Thyroid gland (tissue), 4 donors: ENCODE measurements at regions not wholly inside any gene's neighbourhood (a gene's known extent, or its start where the extent isn't known, plus 50 kb on each side); places are given as distances from the start of the nearest gene placed in this dataset.

Experiments
- DNase-seq, 2 donors: peaks; one replicate each; pipeline ENCODE4 v3.0.0-alpha.2; 2019
- H3K27ac ChIP-seq, 3 donors: fragments of 200-600 bp; sonication (generic); 1 replicate in 2 of 3; 2 replicates in 1 of 3; pipeline ENCODE4 v1.5.1; 2016 to 2019; ENCODE audit warnings: mild to moderate bottlenecking in 1 of 3, moderate library complexity in 1 of 3
- H3K27me3 ChIP-seq: fragments of 200-600 bp; sonication (generic); one replicate; pipeline ENCODE4 v1.5.1; 2019
- H3K36me3 ChIP-seq, 2 donors: fragments of 200-600 bp; sonication (generic); one replicate each; pipeline ENCODE4 v1.5.1; 2016 to 2019
- H3K4me1 ChIP-seq, 2 donors: fragments of 200-600 bp; sonication (generic); one replicate each; pipeline ENCODE4 v1.5.1; 2017 to 2019
- H3K4me3 ChIP-seq, 3 donors: fragments of 200-600 bp; sonication (generic); replicated peaks in 1 of 3; 1 replicate in 2 of 3; 2 replicates in 1 of 3; pipeline ENCODE4 v1.5.1; 2016; ENCODE audit warnings: mild to moderate bottlenecking in 1 of 3
- H3K9me3 ChIP-seq: fragments of 200-600 bp; sonication (generic); one replicate; pipeline ENCODE4 v1.5.1; 2017
- CTCF ChIP-seq, 6 experiments: fragments of 200-600 bp in 3 of 6; fragments of 450-650 bp in 3 of 6; sonication (generic) in 3 of 6; IDR thresholded peaks; one replicate each; pipeline ENCODE4 v1.5.1; 2016 to 2019; ENCODE audit warnings: antibody characterized with exemption in 6 of 6, mild to moderate bottlenecking in 2 of 6, inconsistent platforms in 1 of 6, moderate library complexity in 1 of 6
- POLR2A ChIP-seq, 2 donors: fragments of 450-650 bp; IDR thresholded peaks; one replicate each; pipeline ENCODE4 v1.6.1; 2017; ENCODE audit warnings: antibody characterized with exemption in 2 of 2, mild to moderate bottlenecking in 2 of 2, moderate library complexity in 1 of 2
- WGBS, 2 donors: methylation state at CpG; one replicate each; pipeline ENCODE4 v1.1.5; 2017; 5-methylcytosine and 5-hydroxymethylcytosine counted together
- intact Hi-C: fragments of 100-400 bp; cut with DNase I; formaldehyde crosslinking; loops from one replicate; pipeline ENCODE4 v1.15.1; 2023

GRCh38 chr1:38744452-38745350 lies 114.9 kb downstream of the RRAGC start:
- Histone ChIP-seq H3K27me3 (no peaks in the 10 kb centered on the region), H3K4me3 (no peak overlapping the region), H3K27ac (no peak overlapping the region), H3K4me1 (no peaks in the 10 kb centered on the region), H3K9me3 (no peaks in the 10 kb centered on the region), H3K36me3 (no peaks in the 10 kb centered on the region)
- 83 to 86% methylated on average over 10 of the region's 10 CpGs for WGBS, 2 donors
- DNase-seq: no peak
- intact Hi-C loops: no loop called here
- TF ChIP-seq POLR2A (IDR thresholded peaks at IDR 0.05): no peak

GRCh38 chr1:38743184-38743583 lies 116.4 kb downstream of the RRAGC start:
- H3K27ac ChIP-seq: no peak overlapping the region
- 98% methylated on average over 1 of the region's 1 CpG for WGBS, 2 donors

GRCh38 chr1:38741341-38741740 lies 118.2 kb downstream of the RRAGC start:
- Histone ChIP-seq H3K27me3 (no peaks in the 10 kb centered on the region), H3K36me3 (no peaks in the 10 kb centered on the region), H3K4me3 (no peak overlapping the region), H3K27ac (no peak overlapping the region), H3K4me1 (no peaks in the 10 kb centered on the region), H3K9me3 (no peaks in the 10 kb centered on the region)
- no peak for DNase-seq
- WGBS, 2 donors: 82 to 83% methylated on average over 9 of the region's 9 CpGs
- intact Hi-C loops: no loop called here
- TF ChIP-seq CTCF (IDR thresholded peaks at IDR 0.05) (no peak), POLR2A (IDR thresholded peaks at IDR 0.05) (no peak)

More at GRCh38 chr1:38743184-38743583, 116.4 kb downstream of the RRAGC start:
- Histone ChIP-seq H3K27me3 (no peaks in the 10 kb centered on the region), H3K4me1 (no peaks in the 10 kb centered on the region), H3K36me3 (no peaks in the 10 kb centered on the region), H3K9me3 (no peaks in the 10 kb centered on the region), H3K4me3 (no peak overlapping the region)
- intact Hi-C loops: no loop called here
- DNase-seq: no peak
- TF ChIP-seq POLR2A (IDR thresholded peaks at IDR 0.05) (no peak), CTCF (IDR thresholded peaks at IDR 0.05) (no peak)

- Histone ChIP-seq H3K9me3 (no peaks in the 10 kb centered on the region), H3K4me3 (no peak overlapping the region), H3K27ac (no peak overlapping the region), H3K4me1 (no peaks in the 10 kb centered on the region), H3K36me3 (no peaks in the 10 kb centered on the region), H3K27me3 (no peaks in the 10 kb centered on the region)
- intact Hi-C loops: no loop called here
- no peak for TF ChIP-seq POLR2A (IDR thresholded peaks at IDR 0.05)
- no peak for TF ChIP-seq CTCF (IDR thresholded peaks at IDR 0.05)
- WGBS, 2 donors: 67 to 72% methylated on average over 6 of the region's 6 CpGs
- DNase-seq: no peak
These were observed 119.1 kb downstream of the RRAGC start for GRCh38 chr1:38740487-38740886.

- H3K27me3 ChIP-seq: no peaks in the 10 kb centered on the region
- intact Hi-C loops: no loop called here
- H3K36me3 ChIP-seq: no peaks in the 10 kb centered on the region
- no peak overlapping the region for H3K4me3 ChIP-seq
- DNase-seq: no peak
- H3K27ac ChIP-seq: no peak overlapping the region
- no peak for TF ChIP-seq POLR2A (IDR thresholded peaks at IDR 0.05)
- TF ChIP-seq CTCF (IDR thresholded peaks at IDR 0.05): no peak
- WGBS, 2 donors: 63 to 79% methylated on average over 6 of the region's 6 CpGs
- H3K9me3 ChIP-seq: no peaks in the 10 kb centered on the region
- no peaks in the 10 kb centered on the region for H3K4me1 ChIP-seq
These were observed 121.4 kb downstream of the RRAGC start for GRCh38 chr1:38738207-38738606.
